ENCODE measurements at regions not wholly inside any gene's neighbourhood (a gene's known extent, or its start where the extent isn't known, plus 50 kb on each side); places are given as distances from the start of the nearest gene placed in this dataset.
"Not testable (repeated sequence)": the region's sequence is repeated elsewhere in the genome, so short reads cannot be mapped to it uniquely, and the experiment has no call there.

DNA sequence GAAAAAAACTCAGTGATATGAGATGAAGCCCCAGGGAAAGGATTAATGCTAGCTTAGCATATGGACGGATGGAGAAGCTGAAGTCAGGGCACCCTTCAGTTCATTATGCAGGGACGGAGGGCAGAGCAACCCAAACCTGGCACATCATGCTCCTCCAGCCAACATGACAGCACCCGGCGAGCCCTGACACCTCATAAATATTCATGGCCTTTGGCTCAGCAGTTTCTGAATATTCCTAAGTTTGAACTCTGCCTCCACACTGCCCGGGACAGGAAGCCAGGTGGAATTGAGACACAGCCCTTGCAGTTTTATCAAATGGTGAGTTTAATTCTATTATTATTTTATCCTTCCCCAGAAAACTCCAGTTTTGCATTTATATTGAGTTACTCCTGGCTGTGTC is 87.3 kb upstream of the SH3BP4 start:
- CTCF ChIA-PET = interaction anchor here (1.3 kb wide), 2 partner anchors 14 to 17 kb away, joined by 3 to 5 read pairs; no protein-coding TSS in a partner anchor
- DNase-seq (ENCODE audit: low read depth, low spot score) = no peak
- no peak overlapping the region for H3K4me3 ChIP-seq (ENCODE audit: low read depth, low read length)
- TF ChIP-seq, protein P1, sequence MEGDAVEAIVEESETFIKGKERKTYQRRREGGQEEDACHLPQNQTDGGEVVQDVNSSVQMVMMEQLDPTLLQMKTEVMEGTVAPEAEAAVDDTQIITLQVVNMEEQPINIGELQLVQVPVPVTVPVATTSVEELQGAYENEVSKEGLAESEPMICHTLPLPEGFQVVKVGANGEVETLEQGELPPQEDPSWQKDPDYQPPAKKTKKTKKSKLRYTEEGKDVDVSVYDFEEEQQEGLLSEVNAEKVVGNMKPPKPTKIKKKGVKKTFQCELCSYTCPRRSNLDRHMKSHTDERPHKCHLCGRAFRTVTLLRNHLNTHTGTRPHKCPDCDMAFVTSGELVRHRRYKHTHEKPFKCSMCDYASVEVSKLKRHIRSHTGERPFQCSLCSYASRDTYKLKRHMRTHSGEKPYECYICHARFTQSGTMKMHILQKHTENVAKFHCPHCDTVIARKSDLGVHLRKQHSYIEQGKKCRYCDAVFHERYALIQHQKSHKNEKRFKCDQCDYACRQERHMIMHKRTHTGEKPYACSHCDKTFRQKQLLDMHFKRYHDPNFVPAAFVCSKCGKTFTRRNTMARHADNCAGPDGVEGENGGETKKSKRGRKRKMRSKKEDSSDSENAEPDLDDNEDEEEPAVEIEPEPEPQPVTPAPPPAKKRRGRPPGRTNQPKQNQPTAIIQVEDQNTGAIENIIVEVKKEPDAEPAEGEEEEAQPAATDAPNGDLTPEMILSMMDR (IDR thresholded peaks at IDR 0.05; ENCODE audit: insufficient read depth, low read length, missing control alignments) = no peak
- POLR2A ChIA-PET = no interaction called here

GRCh38 chr2:234863043-234863934 is 88.5 kb upstream of the SH3BP4 start:
- DNase-seq (ENCODE audit: low read depth, low spot score) = no peak
- ChIA-PET POLR2A (no interaction called here), CTCF (interaction anchor here (1.1 to 1.5 kb wide), 3 partner anchors 13 to 22 kb away, joined by 3 to 5 read pairs (median 4); no protein-coding TSS in a partner anchor)
- no peak overlapping the region for H3K4me3 ChIP-seq (ENCODE audit: low read depth, low read length)
- TF ChIP-seq, protein P1 (IDR thresholded peaks at IDR 0.05; ENCODE audit: insufficient read depth, low read length, missing control alignments) = no peak

DNA sequence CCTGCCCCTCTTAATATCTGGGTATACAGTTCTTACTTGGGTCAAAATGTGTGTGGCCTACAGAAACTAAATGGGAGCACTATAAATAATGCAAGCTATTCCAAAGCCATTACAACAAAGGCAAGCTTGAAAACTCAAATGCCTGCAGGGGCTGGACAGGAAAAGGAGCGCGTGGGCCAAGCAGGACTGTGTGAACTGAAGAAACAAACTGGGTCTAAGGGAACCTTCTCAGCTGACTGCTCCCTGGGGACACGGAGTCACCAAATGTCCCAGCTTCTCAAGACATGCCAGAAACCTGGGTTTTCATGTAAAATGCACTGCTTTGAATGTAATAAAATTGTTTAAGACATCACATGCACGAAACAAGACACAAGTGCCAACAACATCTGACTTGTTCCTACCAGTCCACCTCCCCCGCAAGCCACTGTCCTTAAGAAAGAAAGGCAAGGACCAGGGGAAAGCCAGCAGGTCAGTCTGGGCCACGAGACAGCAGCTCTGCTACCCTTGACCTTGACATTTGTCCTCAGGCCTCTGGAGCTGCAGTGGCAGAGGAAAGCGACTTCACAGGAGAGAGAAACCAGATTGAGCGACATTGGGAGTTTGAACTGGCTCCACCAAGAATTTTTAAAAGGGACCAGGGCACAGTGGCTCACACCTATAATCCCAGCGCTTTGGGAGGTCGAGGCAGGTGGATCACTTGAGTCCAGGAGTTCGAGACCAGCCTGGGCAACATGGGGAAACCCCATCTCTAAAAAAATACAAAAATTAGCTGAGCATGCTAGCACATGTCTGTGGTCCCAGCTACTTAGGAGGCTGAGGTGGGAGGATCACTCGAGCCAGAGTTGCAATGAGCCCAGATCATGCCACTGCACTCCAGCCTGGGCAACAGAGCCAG is 89.7 kb upstream of the SH3BP4 start:
- no peak for DNase-seq (ENCODE audit: low read depth, low spot score)
- POLR2A ChIA-PET = no interaction called here
- TF ChIP-seq, protein P1 (IDR thresholded peaks at IDR 0.05; ENCODE audit: insufficient read depth, low read length, missing control alignments) = no peak
- CTCF ChIA-PET = interaction anchor here (0.8 to 1.5 kb wide), 4 partner anchors 10 to 274 kb away, joined by 3 to 5 read pairs (median 4); no protein-coding TSS in a partner anchor
- no peak overlapping the region for H3K4me3 ChIP-seq (ENCODE audit: low read depth, low read length)

DNA sequence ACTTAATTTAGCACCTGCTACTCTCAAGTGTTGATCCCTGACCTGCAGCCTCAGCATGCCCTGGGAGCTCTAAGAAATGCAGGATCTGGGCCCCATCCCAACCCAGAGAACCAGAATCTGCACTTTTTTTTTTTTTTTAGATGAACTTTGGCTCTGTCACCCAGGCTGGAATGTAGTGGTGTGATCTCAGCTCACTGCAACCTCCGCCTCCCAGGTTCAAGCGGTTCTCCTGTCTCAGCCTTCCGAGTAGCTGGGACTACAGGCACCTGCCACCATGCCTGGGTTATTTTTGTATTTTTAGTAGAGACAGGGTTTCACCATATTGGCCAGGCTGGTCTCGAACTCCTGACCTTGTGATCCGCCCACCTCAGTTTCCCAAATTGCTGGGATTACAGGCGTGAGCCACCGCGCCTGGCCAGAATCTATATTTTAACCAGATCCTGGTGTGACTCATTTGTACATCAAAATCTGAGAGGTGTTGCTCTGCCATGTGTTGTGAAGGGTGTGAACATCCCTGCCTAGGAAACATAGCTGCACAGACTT is 92.4 kb upstream of the SH3BP4 start:
- DNase-seq (ENCODE audit: low read depth, low spot score); POLR2A ChIA-PET: not testable (repeated sequence)
- CTCF ChIA-PET = interaction anchor here (1.5 kb wide), 1 partner anchor 17 kb away, joined by 3 read pairs; no protein-coding TSS in a partner anchor

DNA sequence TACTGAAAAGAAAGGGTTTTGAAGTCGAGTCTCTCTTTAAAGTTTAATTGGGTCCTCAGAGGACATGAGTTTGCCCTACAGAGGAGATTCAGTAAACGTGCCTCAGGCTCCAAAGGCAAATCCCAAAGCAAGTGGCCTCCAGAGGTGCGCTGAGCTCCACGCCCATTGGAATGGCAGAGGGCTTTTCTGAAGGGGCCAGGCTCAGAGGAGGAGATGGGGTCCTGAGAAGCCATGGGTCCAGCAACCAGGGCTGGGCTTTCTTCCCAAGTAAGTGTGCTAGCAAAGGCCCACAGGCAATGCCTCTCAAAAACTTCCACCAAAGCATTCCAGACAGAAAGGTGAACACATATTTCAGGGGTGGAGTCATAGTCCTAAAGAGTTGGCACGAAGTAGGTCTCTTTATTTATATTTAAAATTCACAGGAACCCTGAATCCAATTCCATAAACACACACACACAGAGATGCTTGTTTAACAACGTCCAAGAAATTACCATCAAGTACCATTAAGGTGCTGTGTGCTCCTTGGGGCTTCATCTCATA is 93.0 kb upstream of the SH3BP4 start:
- no peak overlapping the region for H3K4me3 ChIP-seq (ENCODE audit: low read depth, low read length)
- ChIA-PET CTCF (interaction anchor here (1.5 kb wide), 1 partner anchor 16 kb away, joined by 3 read pairs; no protein-coding TSS in a partner anchor), POLR2A (no interaction called here)
- TF ChIP-seq, protein P1 (IDR thresholded peaks at IDR 0.05; ENCODE audit: insufficient read depth, low read length, missing control alignments) = no peak
- no peak for DNase-seq (ENCODE audit: low read depth, low spot score)

More for the DNA sequence above, 92.4 kb upstream of the SH3BP4 start:
- H3K4me3 ChIP-seq (ENCODE audit: low read depth, low read length) = not testable (repeated sequence)

GRCh38 chr2:234858145-234858544 is 93.7 kb upstream of the SH3BP4 start:
- no peak overlapping the region for H3K4me3 ChIP-seq (ENCODE audit: low read depth, low read length)
- DNase-seq (ENCODE audit: low read depth, low spot score) = no peak
- ChIA-PET CTCF (interaction anchor here (1.5 kb wide), 1 partner anchor 15 kb away, joined by 3 read pairs; no protein-coding TSS in a partner anchor), POLR2A (interaction anchor here (0.6 kb wide), 1 partner anchor 727 kb away, joined by 3 read pairs; no protein-coding TSS in a partner anchor)
- TF ChIP-seq, protein P1 (IDR thresholded peaks at IDR 0.05; ENCODE audit: insufficient read depth, low read length, missing control alignments) = no peak
